H9 (cell line): ENCODE measurements at regions not wholly inside any gene's neighbourhood (a gene's known extent, or its start where the extent isn't known, plus 50 kb on each side); places are given as distances from the start of the nearest gene placed in this dataset.

ENCODE experiments used
- DNase-seq: peaks from one replicate; pipeline ENCODE4 v3.0.0-alpha.2; 2017
- H2AFZ ChIP-seq: one replicate; pipeline ENCODE4 v1.6.1; 2013; ENCODE audit warnings: mild to moderate bottlenecking, low read length, control low read depth, moderate library complexity
- H2AK5ac ChIP-seq: 2 replicates; pipeline ENCODE4 v1.6.1; 2013; ENCODE audit warnings: low read length, control low read depth, mixed read lengths; ENCODE audit not compliant: insufficient read length
- H2BK120ac ChIP-seq: one replicate; pipeline ENCODE4 v1.6.1; 2013; ENCODE audit warnings: low read depth, mild to moderate bottlenecking, low read length, control low read depth, inconsistent platforms; ENCODE audit not compliant: poor library complexity, severe bottlenecking
- H2BK12ac ChIP-seq: 2 replicates; pipeline ENCODE4 v1.6.1; 2013; ENCODE audit warnings: low read length, control low read depth, mixed read lengths, low read depth; ENCODE audit not compliant: insufficient read length
- H2BK15ac ChIP-seq: 2 replicates; pipeline ENCODE4 v1.6.1; 2013; ENCODE audit warnings: low read depth, low read length, control low read depth
- H2BK20ac ChIP-seq: one replicate; pipeline ENCODE4 v1.6.1; 2013; ENCODE audit warnings: low read depth, mild to moderate bottlenecking, low read length, control low read depth, inconsistent platforms; ENCODE audit not compliant: poor library complexity, severe bottlenecking
- H2BK5ac ChIP-seq: 2 replicates; pipeline ENCODE4 v1.6.1; 2013; ENCODE audit warnings: low read length, control low read depth, mixed read lengths; ENCODE audit not compliant: insufficient read length
- H3K14ac ChIP-seq: 2 replicates; pipeline ENCODE4 v1.6.1; 2013; ENCODE audit warnings: low read length, control low read depth; ENCODE audit not compliant: insufficient read depth
- H3K18ac ChIP-seq: 2 replicates; pipeline ENCODE4 v1.6.1; 2013; ENCODE audit warnings: low read depth, mild to moderate bottlenecking, mixed read lengths, low read length, control low read depth; ENCODE audit not compliant: insufficient read length
- H3K23ac ChIP-seq: 2 replicates; pipeline ENCODE4 v1.6.1; 2013; ENCODE audit warnings: low read length, control low read depth, mixed read lengths, low read depth; ENCODE audit not compliant: insufficient read length
- H3K23me2 ChIP-seq: 2 replicates; pipeline ENCODE4 v1.6.1; 2013; ENCODE audit warnings: low read depth, mild to moderate bottlenecking, mixed read lengths, low read length, control low read depth; ENCODE audit not compliant: insufficient read length, poor library complexity, severe bottlenecking
- H3K27ac ChIP-seq: 2 replicates; pipeline ENCODE4 v1.5.1; 2013; ENCODE audit warnings: low read length, control low read depth, mixed read lengths, low read depth; ENCODE audit not compliant: insufficient read length
- H3K27me3 ChIP-seq: 2 replicates; pipeline ENCODE4 v1.6.1; 2013; ENCODE audit warnings: low read length, control low read depth, inconsistent platforms; ENCODE audit not compliant: insufficient read depth
- H3K4ac ChIP-seq: 2 replicates; pipeline ENCODE4 v1.6.1; 2013; ENCODE audit warnings: low read depth, mild to moderate bottlenecking, control low read depth, inconsistent platforms, low read length, moderate library complexity
- H3K4me1 ChIP-seq: 2 replicates; pipeline ENCODE4 v1.6.1; 2013; ENCODE audit warnings: low read length, control low read depth, inconsistent platforms; ENCODE audit not compliant: insufficient read depth
- H3K4me2 ChIP-seq: 2 replicates; pipeline ENCODE4 v1.6.1; 2013; ENCODE audit warnings: low read length, control low read depth, mixed read lengths; ENCODE audit not compliant: insufficient read length, insufficient read depth
- H3K56ac ChIP-seq: 2 replicates; pipeline ENCODE4 v1.6.1; 2013; ENCODE audit warnings: low read depth, mild to moderate bottlenecking, mixed read lengths, low read length, control low read depth; ENCODE audit not compliant: insufficient read length
- H3K79me1 ChIP-seq: 2 replicates; pipeline ENCODE4 v1.6.1; 2013; ENCODE audit warnings: low read depth, mild to moderate bottlenecking, moderate library complexity, low read length, control low read depth, inconsistent platforms; ENCODE audit not compliant: insufficient read depth, poor library complexity, severe bottlenecking
- H3K79me2 ChIP-seq: 2 replicates; pipeline ENCODE4 v1.6.1; 2013; ENCODE audit warnings: low read length, control low read depth, inconsistent platforms; ENCODE audit not compliant: insufficient read depth
- H3K9ac ChIP-seq: 2 replicates; pipeline ENCODE4 v1.6.1; 2013; ENCODE audit warnings: low read length, control low read depth, mixed read lengths; ENCODE audit not compliant: insufficient read length; ENCODE audit errors: extremely low read depth
- H3K9me3 ChIP-seq: one replicate; pipeline ENCODE4 v1.6.1; 2013; ENCODE audit warnings: low read depth, low read length, inconsistent platforms; ENCODE audit not compliant: control insufficient read depth
- H3T11ph ChIP-seq: one replicate; pipeline ENCODE4 v1.6.1; 2013; ENCODE audit warnings: mild to moderate bottlenecking, low read length, control low read depth, inconsistent platforms
- H4K20me1 ChIP-seq: one replicate; pipeline ENCODE4 v1.6.1; 2013; ENCODE audit not compliant: control insufficient read depth, insufficient read length, insufficient read depth
- H4K5ac ChIP-seq: 2 replicates; pipeline ENCODE4 v1.6.1; 2013; ENCODE audit warnings: low read depth, mild to moderate bottlenecking, mixed read lengths, low read length, control low read depth; ENCODE audit not compliant: insufficient read length
- H4K8ac ChIP-seq: replicated peaks from 2 replicates; pipeline ENCODE4 v1.6.1; 2013; ENCODE audit warnings: low read length, control low read depth, mixed read lengths, low read depth; ENCODE audit not compliant: insufficient read length
- H4K91ac ChIP-seq: 2 replicates; pipeline ENCODE4 v1.6.1; 2013; ENCODE audit warnings: low read depth, mild to moderate bottlenecking, moderate library complexity, mixed read lengths, low read length, control low read depth; ENCODE audit not compliant: insufficient read length
- H3K27ac Mint-ChIP-seq, 3 experiments: 2 replicates in 2 of 3; 3 replicates in 1 of 3; pipeline ENCODE4 v1.8.0; 2020 to 2021; ENCODE audit warnings: mixed read lengths in 3 of 3, mild to moderate bottlenecking in 1 of 3, moderate library complexity in 1 of 3
- H3K27me3 Mint-ChIP-seq: 2 replicates; pipeline ENCODE4 v1.8.0; 2021; ENCODE audit warnings: low read depth, mild to moderate bottlenecking, moderate library complexity, mixed read lengths
- H3K36me3 Mint-ChIP-seq, 3 experiments: 2 replicates in 2 of 3; 3 replicates in 1 of 3; pipeline ENCODE4 v1.8.0; 2020 to 2021; ENCODE audit warnings: low read depth in 3 of 3, mixed read lengths in 3 of 3; ENCODE audit not compliant: insufficient read depth in 1 of 3
- H3K4me1 Mint-ChIP-seq, 2 experiments: 2 replicates each; pipeline ENCODE4 v1.8.0; 2020; ENCODE audit warnings: mixed read lengths in 2 of 2
- H3K4me3 Mint-ChIP-seq, 2 experiments: 2 replicates in 1 of 2; 3 replicates in 1 of 2; pipeline ENCODE4 v1.8.0; 2020 to 2021; ENCODE audit warnings: mild to moderate bottlenecking in 2 of 2, mixed read lengths in 2 of 2, moderate library complexity in 1 of 2
- H3K9me3 Mint-ChIP-seq, 2 experiments: 2 replicates in 1 of 2; 3 replicates in 1 of 2; pipeline ENCODE4 v1.8.0; 2020; ENCODE audit warnings: mild to moderate bottlenecking in 2 of 2, mixed read lengths in 2 of 2, moderate library complexity in 1 of 2
- CTCF ChIP-seq: fragments of 200-600 bp; sonication (generic); conservative IDR thresholded peaks from 3 replicates; pipeline ENCODE4 v1.8.0; 2021; ENCODE audit warnings: antibody characterized with exemption, mild to moderate bottlenecking
- WGBS: extraction: QIAGEN DNeasy Blood & Tissue Kit; methylation state at CpG from one replicate; pipeline ENCODE4 v1.1.7; 2013; ENCODE audit warnings: missing lambda C conversion rate, low lambda C conversion rate, mixed read lengths; ENCODE audit not compliant: insufficient read length; ENCODE audit errors: extremely low coverage; 5-methylcytosine and 5-hydroxymethylcytosine counted together

- H3K79me2 ChIP-seq, result no peaks in the 10 kb centered on the region
- H3K9me3 ChIP-seq, result no peaks in the 10 kb centered on the region
- H3K27ac ChIP-seq, result no peak overlapping the region
- H4K20me1 ChIP-seq, result no peaks in the 10 kb centered on the region
- no peak overlapping the region for H3K23ac ChIP-seq
- H3K4me2 ChIP-seq, result no peak overlapping the region
- Mint-ChIP-seq H3K4me3 (no peak overlapping the region), H3K27ac (no peak overlapping the region), H3K4me1 (peaks cover 8 to 10% of the 10 kb centered on the region in 2 experiments), H3K27me3 (peaks cover 7% of the 10 kb centered on the region), H3K36me3 (no peaks in the 10 kb centered on the region), H3K9me3 (no peaks in the 10 kb centered on the region; a peak in 1 of 5 replicates)
- no peak overlapping the region for H2AFZ ChIP-seq
- no peak overlapping the region for H3K9ac ChIP-seq
- H3K14ac ChIP-seq, result no peak overlapping the region
- no peak overlapping the region for H2BK15ac ChIP-seq
- H3K56ac ChIP-seq, result no peak overlapping the region
- H3K18ac ChIP-seq, result no peak overlapping the region
- H3K27me3 ChIP-seq, result no peaks in the 10 kb centered on the region
- H2BK12ac ChIP-seq, result no peak overlapping the region
- no peak overlapping the region for H4K8ac ChIP-seq
- H4K91ac ChIP-seq, result no peak overlapping the region
- H3K4ac ChIP-seq, result no peak overlapping the region
- no peak for DNase-seq
- no CpG with 5 or more reads among the region's 5 CpGs for WGBS
- H2BK120ac ChIP-seq, result no peak overlapping the region
- no peak overlapping the region for H4K5ac ChIP-seq
- H3K79me1 ChIP-seq, result no peaks in the 10 kb centered on the region
- no peaks in the 10 kb centered on the region for H3K4me1 ChIP-seq
- no peak for TF ChIP-seq CTCF
- H2BK5ac ChIP-seq, result no peak overlapping the region
- H3T11ph ChIP-seq, result no peak overlapping the region
- no peak overlapping the region for H2BK20ac ChIP-seq
- no peaks in the 10 kb centered on the region for H3K23me2 ChIP-seq
- H2AK5ac ChIP-seq, result no peak overlapping the region
Measured at GRCh38 chr2:217525076-217525475, 477.7 kb downstream of the TNS1 start.
